Neural progenitor cell (in vitro differentiated cells): ENCODE measurements at regions not wholly inside any gene's neighbourhood (a gene's known extent, or its start where the extent isn't known, plus 50 kb on each side); places are given as distances from the start of the nearest gene placed in this dataset.

Experiments used
- DNase-seq: peaks from one replicate; pipeline ENCODE4 v3.0.0-alpha.2; 2016; ENCODE audit warnings: low spot score
- H2AFZ ChIP-seq: fragments of 200-600 bp; sonication (generic); replicated peaks from 2 replicates; pipeline ENCODE4 v1.6.1; 2016; ENCODE audit warnings: antibody characterized with exemption
- H3F3A ChIP-seq: fragments of 200-600 bp; sonication (generic); 2 replicates; pipeline ENCODE4 v1.6.1; 2016; ENCODE audit warnings: antibody characterized with exemption, low read depth
- H3K27ac ChIP-seq: fragments of 200-600 bp; sonication (generic); 2 replicates; pipeline ENCODE4 v1.5.1; 2016; ENCODE audit warnings: mild to moderate bottlenecking
- H3K27me3 ChIP-seq: fragments of 200-600 bp; sonication (generic); 2 replicates; pipeline ENCODE4 v1.6.1; 2016; ENCODE audit warnings: mild to moderate bottlenecking, moderate library complexity
- H3K36me3 ChIP-seq: fragments of 200-600 bp; sonication (generic); 2 replicates; pipeline ENCODE4 v1.5.1; 2016
- H3K4me1 ChIP-seq: fragments of 200-600 bp; sonication (generic); 2 replicates; pipeline ENCODE4 v1.6.1; 2016; ENCODE audit warnings: mixed run types
- H3K4me2 ChIP-seq: fragments of 200-600 bp; sonication (generic); 2 replicates; pipeline ENCODE4 v1.6.1; 2016
- H3K4me3 ChIP-seq: fragments of 200-600 bp; sonication (generic); 2 replicates; pipeline ENCODE4 v1.5.1; 2016
- H3K79me2 ChIP-seq: fragments of 200-600 bp; sonication (generic); 2 replicates; pipeline ENCODE4 v1.6.1; 2016; ENCODE audit warnings: low read depth
- H3K9ac ChIP-seq: fragments of 200-600 bp; sonication (generic); 2 replicates; pipeline ENCODE4 v1.6.1; 2016
- H3K9me3 ChIP-seq: fragments of 200-600 bp; sonication (generic); 2 replicates; pipeline ENCODE4 v1.5.1; 2016; ENCODE audit warnings: low read depth
- H4K20me1 ChIP-seq: fragments of 200-600 bp; sonication (generic); 2 replicates; pipeline ENCODE4 v1.6.1; 2016; ENCODE audit warnings: low read depth
- H3K27ac Mint-ChIP-seq: 3 replicates; pipeline ENCODE4 v1.8.0; 2021; ENCODE audit warnings: mixed read lengths
- H3K27me3 Mint-ChIP-seq: 2 replicates; pipeline ENCODE4 v1.8.0; 2022; ENCODE audit warnings: low read depth, mild to moderate bottlenecking, inconsistent platforms, moderate library complexity, mixed read lengths; ENCODE audit not compliant: insufficient read depth
- H3K36me3 Mint-ChIP-seq: 3 replicates; pipeline ENCODE4 v1.8.0; 2021; ENCODE audit warnings: mixed read lengths
- H3K4me1 Mint-ChIP-seq: 3 replicates; pipeline ENCODE4 v1.8.0; 2021; ENCODE audit warnings: mixed read lengths
- H3K4me3 Mint-ChIP-seq: 3 replicates; pipeline ENCODE4 v1.8.0; 2021; ENCODE audit warnings: mild to moderate bottlenecking, moderate library complexity, mixed read lengths
- H3K9me3 Mint-ChIP-seq: 3 replicates; pipeline ENCODE4 v1.8.0; 2020; ENCODE audit warnings: mixed read lengths
- CTCF ChIP-seq: fragments of 200-600 bp; sonication (generic); IDR thresholded peaks from 2 replicates; pipeline ENCODE4 v1.5.1; 2017; ENCODE audit warnings: antibody characterized with exemption, mild to moderate bottlenecking
- EZH2 ChIP-seq: fragments of 200-600 bp; sonication (generic); IDR thresholded peaks from 2 replicates; pipeline ENCODE4 v1.6.1; 2017; ENCODE audit warnings: antibody characterized with exemption, mild to moderate bottlenecking, moderate library complexity
- EZH2phosphoT487 ChIP-seq: fragments of 200-600 bp; sonication (generic); IDR thresholded peaks from 2 replicates; pipeline ENCODE4 v1.6.1; 2017; ENCODE audit warnings: antibody characterized with exemption

- Mint-ChIP-seq H3K27ac (no peak overlapping the region), H3K4me3 (no peak overlapping the region)
- H3K36me3 ChIP-seq: peaks cover 1% of the 10 kb centered on the region
Observed at GRCh38 chr15:25090073-25090733, 135.4 kb downstream of the SNRPN start.

GRCh38 chr15:25091421-25092158 lies 136.8 kb downstream of the SNRPN start:
- no peak overlapping the region for H3K4me2 ChIP-seq
- H3K27ac Mint-ChIP-seq: no peak overlapping the region
- peaks cover 6% of the 10 kb centered on the region for H3K27me3 Mint-ChIP-seq
- H4K20me1 ChIP-seq: no peaks in the 10 kb centered on the region
- H2AFZ ChIP-seq: no peak overlapping the region
- H3F3A ChIP-seq: no peaks in the 10 kb centered on the region
- H3K4me3 Mint-ChIP-seq: no peak overlapping the region
- H3K4me3 ChIP-seq: no peak overlapping the region
- H3K36me3 ChIP-seq: peaks cover 3% of the 10 kb centered on the region
- peaks cover 33% of the 10 kb centered on the region for H3K79me2 ChIP-seq
- no peaks in the 10 kb centered on the region for H3K27me3 ChIP-seq
- no peaks in the 10 kb centered on the region for H3K4me1 Mint-ChIP-seq
- no peak overlapping the region for H3K27ac ChIP-seq
- H3K9ac ChIP-seq: no peak overlapping the region
- H3K4me1 ChIP-seq: no peaks in the 10 kb centered on the region
- DNase-seq: no peak
- H3K9me3 ChIP-seq: no peaks in the 10 kb centered on the region
- H3K9me3 Mint-ChIP-seq: peaks cover 81% of the 10 kb centered on the region
- TF ChIP-seq EZH2phosphoT487: no peak
- TF ChIP-seq CTCF: no peak
- no peak for TF ChIP-seq EZH2
- H3K36me3 Mint-ChIP-seq: peaks cover 84% of the 10 kb centered on the region

More at GRCh38 chr15:25090073-25090733, 135.4 kb downstream of the SNRPN start:
- H4K20me1 ChIP-seq: no peaks in the 10 kb centered on the region
- no peaks in the 10 kb centered on the region for H3F3A ChIP-seq
- Mint-ChIP-seq H3K4me1 (no peaks in the 10 kb centered on the region), H3K27me3 (peaks cover 8% of the 10 kb centered on the region), H3K9me3 (peaks cover 86% of the 10 kb centered on the region), H3K36me3 (peaks cover 88% of the 10 kb centered on the region)
- H3K9ac ChIP-seq: no peak overlapping the region
- peaks cover 47% of the 10 kb centered on the region for H3K79me2 ChIP-seq
- no peaks in the 10 kb centered on the region for H3K9me3 ChIP-seq
- no peak overlapping the region for H3K27ac ChIP-seq
- H3K27me3 ChIP-seq: no peaks in the 10 kb centered on the region
- H3K4me1 ChIP-seq: no peaks in the 10 kb centered on the region
- no peak for DNase-seq
- TF ChIP-seq EZH2: no peak
- no peak overlapping the region for H2AFZ ChIP-seq
- no peak overlapping the region for H3K4me2 ChIP-seq
- H3K4me3 ChIP-seq: no peak overlapping the region

GRCh38 chr15:25092661-25093060 lies 137.9 kb downstream of the SNRPN start:
- H3K4me1 ChIP-seq: no peaks in the 10 kb centered on the region
- no peak for DNase-seq
- no peaks in the 10 kb centered on the region for H3K9me3 ChIP-seq
- H3K27ac ChIP-seq: no peak overlapping the region
- H3K27me3 ChIP-seq: no peaks in the 10 kb centered on the region
- Mint-ChIP-seq H3K27me3 (peaks cover 4% of the 10 kb centered on the region), H3K36me3 (peaks cover 86% of the 10 kb centered on the region), H3K27ac (no peak overlapping the region), H3K4me1 (no peaks in the 10 kb centered on the region), H3K9me3 (peaks cover 79% of the 10 kb centered on the region), H3K4me3 (no peak overlapping the region)
- no peak overlapping the region for H3K4me2 ChIP-seq
- TF ChIP-seq EZH2phosphoT487 (no peak), CTCF (no peak), EZH2 (no peak)
- no peak overlapping the region for H2AFZ ChIP-seq
- no peak overlapping the region for H3K4me3 ChIP-seq
- H3F3A ChIP-seq: no peaks in the 10 kb centered on the region
- H4K20me1 ChIP-seq: no peaks in the 10 kb centered on the region
- H3K9ac ChIP-seq: no peak overlapping the region
- H3K36me3 ChIP-seq: peaks cover 3% of the 10 kb centered on the region
- peaks cover 29% of the 10 kb centered on the region for H3K79me2 ChIP-seq

- TF ChIP-seq EZH2 (no peak), CTCF (no peak), EZH2phosphoT487 (no peak)
- Histone ChIP-seq H3K27me3 (no peaks in the 10 kb centered on the region), H4K20me1 (no peaks in the 10 kb centered on the region), H3K27ac (no peak overlapping the region), H2AFZ (no peak overlapping the region), H3K4me2 (no peak overlapping the region), H3K79me2 (peaks cover 22% of the 10 kb centered on the region), H3K4me3 (no peak overlapping the region), H3K9ac (no peak overlapping the region), H3F3A (no peaks in the 10 kb centered on the region), H3K36me3 (peaks cover 8% of the 10 kb centered on the region), H3K4me1 (no peaks in the 10 kb centered on the region), H3K9me3 (peaks cover 2% of the 10 kb centered on the region)
- Mint-ChIP-seq H3K4me1 (no peaks in the 10 kb centered on the region), H3K27me3 (peaks cover 4% of the 10 kb centered on the region), H3K27ac (no peak overlapping the region), H3K9me3 (peaks cover 72% of the 10 kb centered on the region), H3K36me3 (peaks cover 83% of the 10 kb centered on the region), H3K4me3 (no peak overlapping the region)
- no peak for DNase-seq
Observed at GRCh38 chr15:25093455-25094029, 138.8 kb downstream of the SNRPN start.
